CD4-positive, alpha-beta T cell treated with Interleukin-1 beta for 1 hour (primary cell): ENCODE measurements at regions not wholly inside any gene's neighbourhood (a gene's known extent, or its start where the extent isn't known, plus 50 kb on each side); places are given as distances from the start of the nearest gene placed in this dataset.

Source experiments
- DNase-seq, 2 donors: peaks; one replicate each; pipeline ENCODE4 v3.0.0-alpha.2; 2020 to 2022

DNA sequence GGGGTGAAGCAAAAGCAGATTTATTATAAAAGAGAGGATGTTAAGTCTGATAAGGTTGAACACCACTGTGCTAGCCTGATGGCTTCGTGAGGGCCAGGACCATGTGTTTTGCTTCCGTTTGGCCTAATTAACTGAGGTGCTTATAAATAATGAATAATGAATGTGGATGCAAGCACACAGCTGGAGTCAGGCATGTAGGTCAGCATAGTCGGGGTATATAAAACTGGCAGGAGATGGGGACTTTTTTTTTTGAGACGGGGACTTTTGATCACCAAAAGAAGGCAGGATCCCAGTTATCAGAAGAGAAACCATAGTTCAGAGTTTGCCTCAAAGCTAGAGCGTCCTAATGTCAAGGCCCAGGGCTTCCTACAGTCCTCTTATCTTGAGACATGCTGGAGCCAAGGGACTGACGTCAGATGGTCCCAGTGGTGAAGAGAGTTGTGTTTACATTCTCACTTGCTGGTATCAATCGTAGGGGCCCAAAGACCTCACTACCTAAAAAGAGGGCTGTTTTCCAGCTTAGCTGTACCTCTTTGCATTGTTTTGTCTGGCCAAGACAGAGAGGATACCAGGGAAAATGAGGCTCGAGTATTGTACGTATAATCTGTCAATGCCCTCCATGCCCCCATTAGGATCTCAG, 50.4 kb downstream of the RTL9 start:
- no peak for DNase-seq

DNA sequence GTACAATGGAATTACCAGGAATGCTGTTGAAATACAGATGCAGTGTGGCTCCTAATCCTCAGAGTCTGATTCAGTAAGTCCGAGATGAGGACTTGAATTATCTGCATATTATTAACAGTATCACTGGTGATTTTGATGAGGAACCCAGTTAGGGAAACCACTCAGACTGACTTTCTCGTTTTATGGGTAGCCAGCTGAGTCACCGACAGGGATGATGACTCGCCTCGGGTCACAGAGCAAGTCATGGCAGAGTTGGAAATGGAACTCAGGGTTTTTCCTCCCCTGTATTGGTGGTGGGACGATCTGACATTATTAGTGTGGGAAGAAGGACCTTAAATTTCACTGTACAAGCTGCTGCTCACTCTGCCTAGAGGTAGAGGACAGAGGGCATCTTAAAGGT, 51.3 kb downstream of the RTL9 start:
- DNase-seq, result no peak

DNA sequence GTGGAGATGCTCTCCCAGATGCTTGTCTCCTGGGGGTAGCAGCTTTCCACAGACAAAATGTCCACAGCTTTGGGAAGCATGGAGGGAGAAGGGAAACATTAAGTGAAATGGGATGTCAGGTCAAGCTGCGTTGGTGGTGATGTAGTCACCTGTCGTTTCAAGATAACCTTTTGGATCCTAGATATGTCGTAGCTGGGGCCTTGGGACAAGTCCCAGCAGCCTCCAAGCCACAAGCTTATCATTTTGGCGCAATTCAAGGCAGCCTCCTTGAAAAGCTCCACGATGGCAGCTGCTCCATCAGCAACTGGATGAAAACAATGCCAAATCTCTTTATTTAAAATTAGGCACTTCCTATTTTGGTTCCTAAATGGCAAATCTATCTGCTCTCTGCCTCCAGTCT, 52.0 kb downstream of the RTL9 start:
- no peak for DNase-seq

- DNase-seq, result peak; percentile 56 to 58
Measured at GRCh38 chrX:110412971-110413726, 54.5 kb downstream of the RTL9 start.

GRCh38 chrX:110413727-110414124, 55.1 kb downstream of the RTL9 start:
- DNase-seq, result no peak

DNA sequence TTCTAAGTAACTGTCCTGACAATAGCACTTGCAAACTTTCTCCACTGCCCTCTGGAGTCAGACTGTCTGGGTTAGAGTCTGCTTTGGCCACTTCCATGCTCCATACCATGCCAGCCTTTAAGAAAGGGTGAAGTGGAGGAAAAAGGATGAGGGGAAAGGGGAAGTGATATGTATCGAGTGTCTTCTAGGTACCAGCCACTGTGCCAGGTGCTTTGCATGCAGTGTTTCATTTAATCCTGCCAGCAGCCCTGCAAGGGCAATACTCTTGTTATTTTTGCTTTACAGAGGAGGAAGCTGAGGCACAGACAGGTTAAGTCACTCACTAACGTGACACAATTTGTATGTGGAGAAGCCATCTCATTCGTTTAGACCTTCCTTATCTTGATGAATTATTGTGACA, 55.6 kb downstream of the RTL9 start:
- DNase-seq, result no peak

DNA sequence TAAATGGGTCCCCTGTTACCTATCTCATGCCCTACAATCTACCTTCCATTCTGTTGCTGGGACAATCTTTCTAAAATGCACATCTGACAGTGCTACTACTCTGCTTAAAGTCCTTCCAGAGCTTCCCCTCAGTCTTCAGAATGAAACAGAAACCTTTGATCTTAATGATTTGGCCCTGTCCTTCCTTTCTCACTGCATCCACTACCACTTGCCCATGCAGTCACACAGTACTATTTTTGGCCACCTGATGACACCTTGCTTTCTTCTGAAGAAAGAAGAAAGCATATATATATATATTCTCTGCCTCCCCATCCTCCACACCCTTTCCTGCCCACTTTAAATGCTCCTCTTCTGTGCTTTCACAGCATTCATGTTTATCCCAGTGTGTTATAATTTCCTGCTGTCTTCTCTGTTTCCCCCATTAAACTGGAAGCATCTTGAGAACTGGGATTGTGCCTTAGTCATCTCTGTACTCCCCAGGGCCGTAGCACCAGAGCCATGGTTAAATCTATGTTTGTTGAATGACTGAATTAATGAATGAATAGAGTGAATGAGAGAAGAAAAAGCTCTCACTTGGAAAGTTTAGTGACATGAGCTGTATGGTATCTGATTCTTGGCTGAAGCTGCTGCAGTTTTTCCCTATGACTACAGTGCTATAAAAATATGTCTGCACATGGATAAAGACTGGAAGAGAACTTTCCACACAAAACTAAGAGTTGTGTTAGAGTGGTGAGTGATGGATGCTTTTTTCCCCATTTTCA, 56.2 kb downstream of the RTL9 start:
- DNase-seq, result no peak

- DNase-seq, result no peak
Measured at GRCh38 chrX:110415440-110416170, 57.0 kb downstream of the RTL9 start.

DNA sequence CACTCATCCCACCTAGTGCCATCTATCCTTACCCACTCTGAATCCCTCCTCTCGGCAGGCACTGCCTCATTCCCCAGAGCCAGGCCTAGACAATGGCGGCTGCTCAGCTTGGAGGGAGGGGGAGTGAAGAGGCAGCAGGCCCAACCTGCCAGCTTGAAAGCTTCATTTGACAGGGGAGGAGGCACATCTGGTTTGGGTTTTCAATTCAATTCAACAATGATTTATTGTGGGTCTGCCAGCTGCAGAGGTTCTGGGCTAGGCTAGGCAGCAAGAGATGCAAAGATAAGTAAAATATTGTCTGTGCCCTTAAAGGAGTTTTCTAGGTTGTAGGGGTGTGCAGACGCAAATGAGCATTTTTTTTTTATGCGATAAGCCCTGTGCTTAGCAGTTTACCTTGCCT, 58.5 kb downstream of the RTL9 start:
- no peak for DNase-seq

DNA sequence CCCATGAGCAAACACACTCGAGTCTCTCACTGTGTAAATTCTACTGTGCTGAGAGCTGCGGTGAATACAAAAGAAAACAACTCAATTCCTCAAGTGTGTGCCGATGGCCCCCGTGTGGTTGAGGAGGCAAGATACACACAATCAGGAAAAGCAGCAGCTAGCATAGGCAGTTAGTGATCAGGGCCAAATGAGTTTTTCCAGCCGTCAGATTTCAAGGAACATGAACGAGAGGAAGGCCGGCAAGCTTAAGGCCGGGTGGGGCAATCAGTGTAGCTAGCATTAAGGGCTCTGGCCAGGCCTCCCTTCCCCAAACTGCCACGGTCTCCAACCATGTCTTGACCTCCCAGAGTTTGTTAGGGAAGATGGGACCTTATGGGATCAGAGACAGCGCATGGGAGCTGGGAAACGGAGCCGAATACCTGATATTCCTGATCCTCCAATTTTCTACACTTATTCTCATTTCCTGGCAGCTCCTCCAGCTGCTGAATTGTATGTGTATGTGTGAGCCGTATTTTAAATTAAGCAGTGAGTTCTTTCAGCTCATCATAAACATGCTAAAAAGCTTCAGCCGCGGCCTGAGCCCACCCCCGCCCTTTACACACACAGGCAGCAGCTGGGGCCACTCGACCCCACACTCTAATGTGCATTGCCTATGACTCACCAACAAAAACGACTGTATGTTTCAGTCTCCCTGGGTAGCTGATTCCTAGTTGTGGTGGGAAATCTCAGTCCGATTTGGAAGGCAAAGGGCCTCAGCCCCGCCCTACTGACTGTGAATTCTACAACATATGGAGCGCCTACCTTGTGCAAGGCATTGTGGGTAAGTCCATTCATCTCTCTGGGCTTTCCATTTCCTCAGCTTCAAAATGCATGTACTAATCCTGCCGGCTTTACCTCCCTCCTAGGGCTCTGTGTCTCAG, 59.9 kb downstream of the RTL9 start:
- DNase-seq, result no peak

DNA sequence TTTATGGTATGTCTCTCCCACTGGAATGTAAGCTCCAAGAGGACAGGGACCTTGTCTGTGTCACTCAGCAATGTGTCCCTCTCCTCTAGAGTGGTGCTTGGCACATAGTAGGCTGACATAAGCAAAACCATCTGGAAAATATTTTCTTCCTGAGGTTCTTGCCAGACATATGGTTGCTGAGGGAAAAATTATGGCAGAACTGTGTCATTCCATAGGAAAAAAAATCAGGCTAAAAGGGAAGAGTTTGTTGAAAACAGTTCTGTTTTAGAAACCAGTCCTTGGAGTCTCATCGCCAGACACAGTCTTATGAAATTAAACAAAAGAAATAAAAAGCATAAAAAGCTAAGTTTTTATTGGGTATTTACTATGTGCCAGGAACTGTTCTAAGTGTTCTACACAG, 60.9 kb downstream of the RTL9 start:
- no peak for DNase-seq

DNA sequence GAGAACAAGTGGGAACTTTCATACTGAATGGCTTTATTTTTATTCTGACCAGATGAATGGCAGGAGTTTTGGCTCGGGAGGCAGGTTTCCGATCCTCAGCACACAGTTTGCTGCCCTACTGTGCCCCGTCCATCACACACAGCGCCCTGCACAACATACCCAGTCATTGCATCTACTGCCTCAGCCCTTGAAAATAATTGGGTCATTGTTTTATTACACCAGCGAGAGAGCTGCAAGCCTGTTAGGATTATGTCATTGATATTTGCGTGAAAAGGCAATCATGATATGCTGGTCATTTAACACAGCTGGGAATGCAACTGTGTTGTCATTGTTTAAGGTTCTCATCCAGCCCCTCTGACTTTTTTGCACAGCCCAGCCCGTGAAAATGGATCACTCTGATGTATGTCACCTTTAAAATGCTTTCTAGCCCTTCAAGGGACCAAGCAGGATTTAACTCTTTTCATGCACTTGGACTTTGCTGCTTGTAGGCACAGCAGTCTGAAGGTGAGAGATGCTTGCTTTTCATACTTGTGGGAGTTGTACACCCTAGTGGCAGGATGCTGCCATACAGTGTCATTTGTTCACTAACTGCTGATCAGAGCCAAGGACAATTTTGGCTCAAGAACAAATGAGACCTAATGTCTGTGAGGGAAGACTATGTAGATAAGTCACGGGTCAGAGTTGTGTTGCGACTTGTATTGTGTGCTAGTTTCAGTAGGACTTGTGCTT, 62.3 kb downstream of the RTL9 start:
- no peak for DNase-seq

DNA sequence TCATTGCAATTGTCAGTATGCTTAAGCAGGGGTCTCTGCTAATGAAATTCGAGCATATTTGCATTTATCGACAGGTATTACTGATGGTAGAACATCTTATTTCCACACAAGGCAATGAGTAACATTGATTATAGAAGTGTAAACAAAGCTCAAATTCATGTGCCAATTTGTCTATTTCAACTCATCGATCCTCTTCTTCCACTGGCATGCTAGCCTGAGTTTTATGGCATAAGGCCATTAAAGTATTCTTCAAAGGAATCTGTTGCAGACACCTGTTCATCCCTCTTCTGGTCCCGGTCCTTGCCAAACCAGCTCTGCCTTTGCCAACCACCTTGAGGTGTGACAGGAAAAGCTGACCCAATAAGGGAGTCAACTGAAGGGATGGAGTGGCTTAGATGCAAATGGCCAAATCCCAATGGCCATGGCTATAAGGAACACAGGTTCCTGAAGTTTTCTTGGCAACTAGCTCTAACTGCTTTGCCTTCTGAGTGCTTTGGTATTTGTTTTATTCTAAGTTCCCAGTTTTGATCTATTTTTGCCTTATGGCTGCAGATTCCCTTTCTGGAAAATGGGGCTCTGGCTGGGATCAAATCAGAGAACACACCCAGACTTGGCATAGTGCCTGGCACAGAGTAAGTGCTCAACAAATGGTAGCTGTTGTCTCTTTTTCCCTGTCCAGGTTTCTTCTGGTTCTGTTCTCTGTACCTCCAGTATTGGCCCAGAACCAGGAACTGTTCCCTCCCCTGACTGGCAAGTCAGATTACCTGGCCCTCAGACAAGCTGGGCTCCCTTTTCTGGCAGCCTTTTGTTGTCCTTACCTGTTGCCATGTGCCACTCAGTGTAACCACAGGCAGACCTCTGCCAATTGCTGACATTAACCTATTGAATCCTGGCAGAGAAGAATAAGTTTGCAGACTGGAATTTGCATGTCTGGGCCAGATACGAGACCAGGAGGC, 63.1 kb downstream of the RTL9 start:
- DNase-seq, result no peak

- DNase-seq, result no peak
Measured at GRCh38 chrX:110425222-110426154, 66.8 kb downstream of the RTL9 start.

DNA sequence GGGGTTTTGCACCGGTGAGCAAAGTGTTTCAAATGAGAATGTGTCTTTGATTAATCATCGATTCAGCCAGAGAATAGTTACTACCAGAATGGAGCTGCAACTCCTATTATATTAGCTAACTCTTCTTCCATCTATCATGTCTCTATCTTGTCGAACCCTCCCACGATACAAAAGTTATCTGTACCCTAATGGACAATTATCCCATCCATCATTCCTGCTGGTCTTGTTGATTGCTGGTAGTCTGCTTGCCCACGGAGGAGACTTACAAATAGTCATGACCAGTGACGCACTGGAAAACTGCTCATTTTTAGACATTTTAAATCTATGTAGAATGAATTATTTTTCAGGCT, 67.5 kb downstream of the RTL9 start:
- DNase-seq, result no peak

DNA sequence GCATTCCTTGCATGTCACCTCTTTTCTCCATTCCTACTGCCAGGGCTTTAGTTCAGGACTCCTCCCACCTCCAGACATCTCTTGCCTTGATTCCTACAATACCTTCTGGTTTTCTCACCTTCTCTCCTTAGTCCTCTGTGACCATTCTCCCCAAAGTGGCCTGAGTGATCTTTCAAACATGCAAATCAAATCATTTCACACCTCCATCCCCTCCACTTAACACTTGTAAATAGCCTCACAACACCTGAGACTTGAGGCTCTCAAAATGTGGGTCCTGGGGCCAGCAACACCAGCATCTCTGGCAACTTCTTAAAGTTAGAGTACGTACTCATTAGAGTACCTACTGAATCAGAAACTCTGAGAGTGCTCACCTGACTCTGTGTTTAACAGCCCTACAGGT, 68.4 kb downstream of the RTL9 start:
- no peak for DNase-seq

DNA sequence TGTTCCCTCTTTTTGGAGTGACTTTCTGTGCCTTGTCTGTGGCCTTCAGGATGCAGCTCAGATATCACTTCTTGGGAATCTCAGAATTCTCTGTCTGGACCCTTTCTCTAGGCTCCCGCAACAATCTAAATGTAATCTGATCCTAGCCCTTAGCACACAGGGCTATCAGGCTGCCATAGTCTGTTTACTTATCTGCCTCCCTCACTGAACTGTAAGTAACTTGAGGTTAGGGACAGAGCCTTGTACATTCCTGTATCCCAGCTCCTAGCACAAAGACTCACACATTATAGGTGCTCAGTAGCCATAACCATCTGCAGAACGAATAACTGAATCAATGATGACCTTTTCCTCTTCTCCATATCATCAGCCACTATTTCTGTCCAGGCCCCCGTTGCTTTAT, 69.5 kb downstream of the RTL9 start:
- no peak for DNase-seq

- DNase-seq, result no peak
Measured at GRCh38 chrX:110430293-110431076, 71.8 kb downstream of the RTL9 start.
